ENCODE measurements at regions not wholly inside any gene's neighbourhood (a gene's known extent, or its start where the extent isn't known, plus 50 kb on each side); places are given as distances from the start of the nearest gene placed in this dataset.

DNA sequence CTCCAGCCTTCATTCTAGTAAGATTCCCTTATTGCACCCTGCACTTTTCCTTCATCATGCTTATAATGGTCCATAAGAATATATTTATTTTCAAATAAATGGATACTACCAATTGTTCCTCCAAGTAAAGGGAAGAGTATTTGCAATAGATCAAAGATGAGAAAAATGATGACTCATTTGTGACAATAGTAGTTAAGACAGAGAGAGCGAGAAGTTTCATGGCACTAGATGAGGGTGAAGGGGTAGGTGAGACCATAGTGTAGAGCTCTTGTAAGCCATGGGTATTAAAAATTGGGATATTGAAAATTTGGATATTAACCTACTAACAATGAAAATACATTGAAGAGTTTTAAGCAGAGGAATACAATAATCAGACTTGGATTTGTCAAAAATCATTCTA is 404.6 kb downstream of the EFNA5 start:
- H3K79me2 ChIP-seq (ENCODE audit: control insufficient read depth, insufficient read depth, low read length), result no peaks in the 10 kb centered on the region
- no TSS peak for BruUV-seq (replicated peaks)
- peaks cover 3% of the 10 kb centered on the region for H3K4me1 ChIP-seq (ENCODE audit: control insufficient read depth, extremely low read depth, insufficient read depth, low read length)
- H4K20me1 ChIP-seq (replicated peaks; ENCODE audit: control insufficient read depth, extremely low read depth, insufficient read depth, low read length), result no peaks in the 10 kb centered on the region
- H3K27me3 ChIP-seq (ENCODE audit: control insufficient read depth in 2 of 2, insufficient read depth in 2 of 2, low read length in 2 of 2), result no peaks in the 10 kb centered on the region
- no peaks in the 10 kb centered on the region for H3K36me3 ChIP-seq (ENCODE audit: control insufficient read depth in 2 of 2, extremely low read depth in 1 of 2, insufficient read depth in 2 of 2, low read length in 2 of 2)
- ChIA-PET CTCF (interaction anchor here (0.6 to 1.1 kb wide), 2 partner anchors 18 to 334 kb away, joined by 3 read pairs; no protein-coding TSS in a partner anchor), POLR2A (no interaction called here)
- intact Hi-C loops (cut with micrococcal nuclease), result no loop called here
- DNase-seq (ENCODE audit: low read depth, low spot score), result no peak
- dilution Hi-C loops (cut with MboI; ENCODE audit: extremely low pct_ligation_motif_present, low sequenced_read_pairs), result no loop called here
- H3K9me3 ChIP-seq (replicated peaks; ENCODE audit: control insufficient read depth, insufficient read depth, low read length), result no peaks in the 10 kb centered on the region
- H3K9me1 ChIP-seq (replicated peaks; ENCODE audit: control insufficient read depth, extremely low read depth, insufficient read depth, low read length), result no peaks in the 10 kb centered on the region
- H3K4me2 ChIP-seq (ENCODE audit: insufficient read depth, low read length), result no peak overlapping the region
- H2AFZ ChIP-seq (ENCODE audit: low read depth, low read length), result no peak overlapping the region
- H3K4me3 ChIP-seq (replicated peaks in 1 of 3; ENCODE audit: insufficient read depth in 1 of 3, low read depth in 1 of 3, low read length in 3 of 3), result no peak overlapping the region
- FAIRE-seq, result no peak
- H3K27ac ChIP-seq (ENCODE audit: insufficient read depth, low read depth, low read length), result no peak overlapping the region
- peak; percentile 4 for TF ChIP-seq JUN (IDR thresholded peaks at IDR 0.05; ENCODE audit: borderline replicate concordance, insufficient read depth, insufficient read length, low read depth)
- TF ChIP-seq, protein P1, sequence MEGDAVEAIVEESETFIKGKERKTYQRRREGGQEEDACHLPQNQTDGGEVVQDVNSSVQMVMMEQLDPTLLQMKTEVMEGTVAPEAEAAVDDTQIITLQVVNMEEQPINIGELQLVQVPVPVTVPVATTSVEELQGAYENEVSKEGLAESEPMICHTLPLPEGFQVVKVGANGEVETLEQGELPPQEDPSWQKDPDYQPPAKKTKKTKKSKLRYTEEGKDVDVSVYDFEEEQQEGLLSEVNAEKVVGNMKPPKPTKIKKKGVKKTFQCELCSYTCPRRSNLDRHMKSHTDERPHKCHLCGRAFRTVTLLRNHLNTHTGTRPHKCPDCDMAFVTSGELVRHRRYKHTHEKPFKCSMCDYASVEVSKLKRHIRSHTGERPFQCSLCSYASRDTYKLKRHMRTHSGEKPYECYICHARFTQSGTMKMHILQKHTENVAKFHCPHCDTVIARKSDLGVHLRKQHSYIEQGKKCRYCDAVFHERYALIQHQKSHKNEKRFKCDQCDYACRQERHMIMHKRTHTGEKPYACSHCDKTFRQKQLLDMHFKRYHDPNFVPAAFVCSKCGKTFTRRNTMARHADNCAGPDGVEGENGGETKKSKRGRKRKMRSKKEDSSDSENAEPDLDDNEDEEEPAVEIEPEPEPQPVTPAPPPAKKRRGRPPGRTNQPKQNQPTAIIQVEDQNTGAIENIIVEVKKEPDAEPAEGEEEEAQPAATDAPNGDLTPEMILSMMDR (IDR thresholded peaks at IDR 0.05; ENCODE audit: extremely low read depth in 1 of 2, insufficient read depth in 1 of 2, low read depth in 1 of 2, low read length in 2 of 2), result no peak
- H3K9ac ChIP-seq (replicated peaks; ENCODE audit: extremely low read depth, insufficient read depth, low read length), result no peak overlapping the region

DNA sequence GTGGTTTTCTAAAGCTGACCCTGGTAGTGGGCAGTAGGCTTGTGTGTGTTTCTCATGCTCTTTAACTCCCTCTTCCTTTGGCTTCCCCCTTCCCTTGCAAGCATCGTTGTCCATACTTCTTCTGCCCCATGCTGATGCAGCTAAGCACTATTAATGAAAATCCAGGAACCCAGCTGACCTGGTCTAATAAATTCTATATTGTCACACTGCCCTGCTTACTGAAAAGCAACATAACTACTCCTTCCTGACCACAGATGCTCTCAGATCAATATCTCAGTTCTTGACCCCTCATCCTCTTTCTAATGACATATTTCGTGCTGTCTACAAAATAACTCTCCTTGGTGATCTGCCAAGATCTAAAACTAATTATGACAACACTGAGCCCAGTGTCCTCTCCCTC is 405.5 kb downstream of the EFNA5 start:
- Histone ChIP-seq H3K9me1 (replicated peaks; ENCODE audit: control insufficient read depth, extremely low read depth, insufficient read depth, low read length) (no peaks in the 10 kb centered on the region), H3K27me3 (ENCODE audit: control insufficient read depth in 2 of 2, insufficient read depth in 2 of 2, low read length in 2 of 2) (no peaks in the 10 kb centered on the region), H3K36me3 (ENCODE audit: control insufficient read depth in 2 of 2, extremely low read depth in 1 of 2, insufficient read depth in 2 of 2, low read length in 2 of 2) (no peaks in the 10 kb centered on the region), H2AFZ (ENCODE audit: low read depth, low read length) (no peak overlapping the region), H3K9ac (replicated peaks; ENCODE audit: extremely low read depth, insufficient read depth, low read length) (no peak overlapping the region), H3K79me2 (ENCODE audit: control insufficient read depth, insufficient read depth, low read length) (no peaks in the 10 kb centered on the region), H3K4me2 (ENCODE audit: insufficient read depth, low read length) (no peak overlapping the region), H4K20me1 (replicated peaks; ENCODE audit: control insufficient read depth, extremely low read depth, insufficient read depth, low read length) (no peaks in the 10 kb centered on the region), H3K9me3 (replicated peaks; ENCODE audit: control insufficient read depth, insufficient read depth, low read length) (no peaks in the 10 kb centered on the region), H3K4me3 (replicated peaks in 1 of 3; ENCODE audit: insufficient read depth in 1 of 3, low read depth in 1 of 3, low read length in 3 of 3) (no peak overlapping the region), H3K27ac (ENCODE audit: insufficient read depth, low read depth, low read length) (no peak overlapping the region), H3K4me1 (ENCODE audit: control insufficient read depth, extremely low read depth, insufficient read depth, low read length) (peaks cover 3% of the 10 kb centered on the region)
- dilution Hi-C loops (cut with MboI; ENCODE audit: extremely low pct_ligation_motif_present, low sequenced_read_pairs), result no loop called here
- intact Hi-C loops (cut with micrococcal nuclease), result no loop called here
- FAIRE-seq (no peak), DNase-seq (ENCODE audit: low read depth, low spot score) (no peak)
- ChIA-PET CTCF (interaction anchor here (1.1 kb wide), 1 partner anchor 17 kb away, joined by 3 read pairs; no protein-coding TSS in a partner anchor), POLR2A (no interaction called here)
- TF ChIP-seq JUN (IDR thresholded peaks at IDR 0.05; ENCODE audit: borderline replicate concordance, insufficient read depth, insufficient read length, low read depth), result no peak
- TF ChIP-seq FOS (IDR thresholded peaks at IDR 0.05; ENCODE audit: borderline replicate concordance, insufficient read depth, low read length), result no peak
- no peak for TF ChIP-seq GATA2 (IDR thresholded peaks at IDR 0.05; ENCODE audit: insufficient read depth, insufficient read length, low read depth, low read length)
- TF ChIP-seq POLR2AphosphoS5 (IDR thresholded peaks at IDR 0.05; ENCODE audit: insufficient read depth, low read depth, low read length), result no peak
- TF ChIP-seq, protein P1 (IDR thresholded peaks at IDR 0.05; ENCODE audit: extremely low read depth in 1 of 2, insufficient read depth in 1 of 2, low read depth in 1 of 2, low read length in 2 of 2), result no peak
- TF ChIP-seq, protein P2, sequence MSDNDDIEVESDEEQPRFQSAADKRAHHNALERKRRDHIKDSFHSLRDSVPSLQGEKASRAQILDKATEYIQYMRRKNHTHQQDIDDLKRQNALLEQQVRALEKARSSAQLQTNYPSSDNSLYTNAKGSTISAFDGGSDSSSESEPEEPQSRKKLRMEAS (IDR thresholded peaks at IDR 0.05; ENCODE audit: insufficient read depth, insufficient read length), result no peak
- TF ChIP-seq EZH2 (IDR thresholded peaks at IDR 0.05; ENCODE audit: borderline replicate concordance, low read depth, low read length, severe bottlenecking), result no peak
- TF ChIP-seq MYC (IDR thresholded peaks at IDR 0.05; ENCODE audit: low read depth, low read length), result no peak
- no peak for TF ChIP-seq POLR2A (IDR thresholded peaks at IDR 0.05; ENCODE audit: low read depth, low read length)
- no TSS peak for BruUV-seq (replicated peaks)

Measured in endothelial cell of umbilical vein (primary cell).